ENCODE measurements at regions not wholly inside any gene's neighbourhood (a gene's known extent, or its start where the extent isn't known, plus 50 kb on each side); places are given as distances from the start of the nearest gene placed in this dataset.

DNA sequence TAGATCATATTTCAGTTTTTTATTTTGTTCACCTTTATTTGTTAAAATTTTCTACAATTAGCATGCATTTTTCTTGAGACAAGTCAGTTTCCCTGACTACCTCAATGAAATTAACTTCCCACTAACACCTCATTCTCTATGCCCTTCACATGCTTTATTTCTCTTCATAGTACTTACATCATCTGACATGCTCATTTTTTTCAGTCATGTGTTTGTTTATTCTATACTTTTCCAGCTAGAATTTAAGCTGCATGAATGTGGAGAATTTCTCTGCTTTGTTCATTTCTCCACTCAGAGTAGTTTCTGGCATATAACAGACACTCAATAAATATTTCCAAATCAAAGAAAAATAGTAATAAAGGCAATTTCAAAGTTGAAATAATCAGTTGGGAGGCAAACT, 78.9 kb upstream of the SCN7A start:
- H2AFZ ChIP-seq (ENCODE audit: low read depth, low read length), result no peak overlapping the region
- TF ChIP-seq, protein P1, sequence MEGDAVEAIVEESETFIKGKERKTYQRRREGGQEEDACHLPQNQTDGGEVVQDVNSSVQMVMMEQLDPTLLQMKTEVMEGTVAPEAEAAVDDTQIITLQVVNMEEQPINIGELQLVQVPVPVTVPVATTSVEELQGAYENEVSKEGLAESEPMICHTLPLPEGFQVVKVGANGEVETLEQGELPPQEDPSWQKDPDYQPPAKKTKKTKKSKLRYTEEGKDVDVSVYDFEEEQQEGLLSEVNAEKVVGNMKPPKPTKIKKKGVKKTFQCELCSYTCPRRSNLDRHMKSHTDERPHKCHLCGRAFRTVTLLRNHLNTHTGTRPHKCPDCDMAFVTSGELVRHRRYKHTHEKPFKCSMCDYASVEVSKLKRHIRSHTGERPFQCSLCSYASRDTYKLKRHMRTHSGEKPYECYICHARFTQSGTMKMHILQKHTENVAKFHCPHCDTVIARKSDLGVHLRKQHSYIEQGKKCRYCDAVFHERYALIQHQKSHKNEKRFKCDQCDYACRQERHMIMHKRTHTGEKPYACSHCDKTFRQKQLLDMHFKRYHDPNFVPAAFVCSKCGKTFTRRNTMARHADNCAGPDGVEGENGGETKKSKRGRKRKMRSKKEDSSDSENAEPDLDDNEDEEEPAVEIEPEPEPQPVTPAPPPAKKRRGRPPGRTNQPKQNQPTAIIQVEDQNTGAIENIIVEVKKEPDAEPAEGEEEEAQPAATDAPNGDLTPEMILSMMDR (IDR thresholded peaks at IDR 0.05; ENCODE audit: borderline replicate concordance, extremely low read depth, low read length, poor library complexity, severe bottlenecking), result no peak
- TF ChIP-seq EZH2 (IDR thresholded peaks at IDR 0.05; ENCODE audit: borderline replicate concordance, low read depth, low read length, severe bottlenecking), result no peak
- no peaks in the 10 kb centered on the region for H3K79me2 ChIP-seq (ENCODE audit: insufficient read depth, low read length)
- H3K27me3 ChIP-seq (ENCODE audit: insufficient read depth, low read length, poor library complexity), result no peaks in the 10 kb centered on the region
- no peaks in the 10 kb centered on the region for H3K9me3 ChIP-seq (ENCODE audit: insufficient read depth, low read length, severe bottlenecking)
- no peak overlapping the region for H3K9ac ChIP-seq (ENCODE audit: low read depth, low read length)
- H3K4me3 ChIP-seq (ENCODE audit: low read depth in 1 of 2, low read length in 2 of 2), result no peak overlapping the region
- H3K4me1 ChIP-seq (ENCODE audit: insufficient read depth, low read length), result no peaks in the 10 kb centered on the region
- H3K4me2 ChIP-seq (ENCODE audit: insufficient read depth, low read length), result no peak overlapping the region
- no peaks in the 10 kb centered on the region for H3K36me3 ChIP-seq (ENCODE audit: insufficient read depth, low read length)
- DNase-seq (no peak), ATAC-seq (ENCODE audit: insufficient read depth, low read depth) (no peak)
- H4K20me1 ChIP-seq (ENCODE audit: insufficient read depth, low read length), result no peaks in the 10 kb centered on the region
- H3K27ac ChIP-seq (ENCODE audit: low read length), result no peak overlapping the region

DNA sequence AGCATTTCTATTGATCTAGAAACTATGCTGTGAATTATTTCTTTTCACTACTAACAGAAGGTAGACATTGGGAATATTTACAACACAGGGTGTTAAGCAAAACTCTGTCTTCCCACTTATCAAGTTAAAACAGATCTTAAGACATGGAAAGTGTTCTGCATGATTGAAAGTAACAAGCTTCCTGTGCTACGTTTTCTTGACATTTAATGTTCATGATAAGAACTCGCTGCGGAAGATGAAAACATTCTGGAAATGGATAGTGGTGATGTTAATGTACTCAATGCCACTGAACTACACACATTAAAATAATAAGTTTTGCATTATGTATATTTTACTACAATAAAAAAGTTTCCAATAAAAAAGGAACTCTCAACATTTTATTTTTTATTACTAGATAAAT, 74.4 kb upstream of the SCN7A start:
- no peak overlapping the region for H3K9ac ChIP-seq (ENCODE audit: low read depth, low read length)
- H3K27me3 ChIP-seq (ENCODE audit: insufficient read depth, low read length, poor library complexity), result no peaks in the 10 kb centered on the region
- TF ChIP-seq EZH2 (IDR thresholded peaks at IDR 0.05; ENCODE audit: borderline replicate concordance, low read depth, low read length, severe bottlenecking), result no peak
- TF ChIP-seq, protein P1 (IDR thresholded peaks at IDR 0.05; ENCODE audit: borderline replicate concordance, extremely low read depth, low read length, poor library complexity, severe bottlenecking), result no peak
- no peak overlapping the region for H3K27ac ChIP-seq (ENCODE audit: low read length)
- no peaks in the 10 kb centered on the region for H4K20me1 ChIP-seq (ENCODE audit: insufficient read depth, low read length)
- no peak overlapping the region for H3K4me3 ChIP-seq (ENCODE audit: low read depth in 1 of 2, low read length in 2 of 2)
- H3K4me1 ChIP-seq (ENCODE audit: insufficient read depth, low read length), result no peaks in the 10 kb centered on the region
- ATAC-seq (ENCODE audit: insufficient read depth, low read depth), result no peak
- H3K36me3 ChIP-seq (ENCODE audit: insufficient read depth, low read length), result no peaks in the 10 kb centered on the region
- no peaks in the 10 kb centered on the region for H3K9me3 ChIP-seq (ENCODE audit: insufficient read depth, low read length, severe bottlenecking)
- no peaks in the 10 kb centered on the region for H3K79me2 ChIP-seq (ENCODE audit: insufficient read depth, low read length)
- DNase-seq, result no peak
- no peak overlapping the region for H2AFZ ChIP-seq (ENCODE audit: low read depth, low read length)
- H3K4me2 ChIP-seq (ENCODE audit: insufficient read depth, low read length), result no peak overlapping the region

DNA sequence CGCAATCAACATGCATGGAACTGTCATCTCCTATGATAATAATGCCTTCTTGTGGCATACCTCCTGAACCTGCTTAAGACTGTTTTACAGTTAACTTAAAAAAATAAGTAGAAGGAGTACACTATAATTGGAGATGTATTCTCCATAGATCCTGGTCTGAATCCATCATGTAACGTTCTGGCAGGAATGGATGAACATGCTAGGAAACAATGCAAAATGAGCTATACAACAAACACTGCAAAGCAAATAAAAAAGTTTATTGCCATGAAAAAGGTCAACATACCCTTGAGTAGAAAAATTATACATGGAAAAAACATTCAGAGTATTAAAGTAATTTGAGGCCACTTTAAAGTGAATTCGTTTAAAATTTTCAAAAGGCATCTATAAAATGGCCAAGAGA, 71.5 kb upstream of the SCN7A start:
- Histone ChIP-seq H3K79me2 (ENCODE audit: insufficient read depth, low read length) (no peaks in the 10 kb centered on the region), H3K9ac (ENCODE audit: low read depth, low read length) (no peak overlapping the region)
- no peak for ATAC-seq (ENCODE audit: insufficient read depth, low read depth)

More for the DNA sequence above, 71.5 kb upstream of the SCN7A start:
- TF ChIP-seq EZH2 (IDR thresholded peaks at IDR 0.05; ENCODE audit: borderline replicate concordance, low read depth, low read length, severe bottlenecking), result no peak
- TF ChIP-seq, protein P1 (IDR thresholded peaks at IDR 0.05; ENCODE audit: borderline replicate concordance, extremely low read depth, low read length, poor library complexity, severe bottlenecking), result no peak
- H3K4me1 ChIP-seq (ENCODE audit: insufficient read depth, low read length), result no peaks in the 10 kb centered on the region
- no peaks in the 10 kb centered on the region for H4K20me1 ChIP-seq (ENCODE audit: insufficient read depth, low read length)
- DNase-seq, result no peak
- no peak overlapping the region for H3K4me3 ChIP-seq (ENCODE audit: low read depth in 1 of 2, low read length in 2 of 2)
- no peak overlapping the region for H3K4me2 ChIP-seq (ENCODE audit: insufficient read depth, low read length)
- H3K27ac ChIP-seq (ENCODE audit: low read length), result no peak overlapping the region
- no peaks in the 10 kb centered on the region for H3K36me3 ChIP-seq (ENCODE audit: insufficient read depth, low read length)
- no peaks in the 10 kb centered on the region for H3K27me3 ChIP-seq (ENCODE audit: insufficient read depth, low read length, poor library complexity)
- H3K9me3 ChIP-seq (ENCODE audit: insufficient read depth, low read length, severe bottlenecking), result no peaks in the 10 kb centered on the region
- no peak overlapping the region for H2AFZ ChIP-seq (ENCODE audit: low read depth, low read length)
